HepG2 (cell line): ENCODE measurements at regions not wholly inside any gene's neighbourhood (a gene's known extent, or its start where the extent isn't known, plus 50 kb on each side); places are given as distances from the start of the nearest gene placed in this dataset.

Experiments used
- ATAC-seq: fragments of 200-7000 bp; cut with Tn5 transposase; 3 replicates; pipeline ENCODE4 v1.9.1; 2020; ENCODE audit warnings: mild to moderate bottlenecking, moderate library complexity
- BruUV-seq: library from RNA; stranded (reverse); fragments of 400-500 nt; replicated peaks from 2 replicates; lab custom pipeline; 2021; lab: Mats Ljungman, UMichigan
- CTCF ChIA-PET: fragments of 300-600 bp; formaldehyde crosslinking; extraction: SDS; loops from one replicate; lab custom pipeline; 2021; ENCODE audit warnings: low total read pairs, inconsistent platforms, low intra/inter-chr PET ratio; lab: Yijun Ruan, JAX
- POLR2A ChIA-PET: fragments of 350-600 bp; sonication (Branson Sonifier 250); formaldehyde crosslinking; loops from one replicate; lab custom pipeline; 2020; ENCODE audit warnings: antibody characterized with exemption, inconsistent platforms; lab: Yijun Ruan, JAX
- DNase-seq: peaks from one replicate; pipeline ENCODE4 v3.0.0-alpha.2; 2015; ENCODE audit warnings: low spot score
- FAIRE-seq: peaks from 3 replicates; lab custom pipeline; 2011; peaks lifted over from hg19 to GRCh38; lab: Jason Lieb, UNC
- H2AFZ ChIP-seq: one replicate; pipeline ENCODE4 v1.6.1; 2011; ENCODE audit warnings: low read length, inconsistent platforms
- H3K27ac ChIP-seq: fragments of 300-600 bp; 3 replicates; pipeline ENCODE4 v1.8.0; 2011; ENCODE audit warnings: mixed run types, mild to moderate bottlenecking, mixed read lengths, low read length, inconsistent platforms; ENCODE audit not compliant: insufficient read depth; ENCODE audit errors: extremely low read length
- H3K27me3 ChIP-seq, 2 experiments: fragments of 200-600 bp in 1 of 2; 2 replicates in 1 of 2; 3 replicates in 1 of 2; pipeline versions ENCODE4 v1.6.0 to v1.8.0; 2011; ENCODE audit warnings: low read length in 2 of 2, mild to moderate bottlenecking in 2 of 2, moderate library complexity in 2 of 2, inconsistent platforms in 1 of 2; ENCODE audit not compliant: insufficient read depth in 2 of 2, control insufficient read depth in 1 of 2
- H3K36me3 ChIP-seq, 2 experiments: fragments of 200-600 bp in 1 of 2; replicated peaks in 1 of 2; 2 replicates in 1 of 2; 3 replicates in 1 of 2; pipeline versions ENCODE4 v1.5.1 to v1.8.0; 2011; ENCODE audit warnings: low read length in 2 of 2, inconsistent platforms in 1 of 2; ENCODE audit not compliant: insufficient read depth in 2 of 2, control insufficient read depth in 1 of 2
- H3K4me1 ChIP-seq: 2 replicates; pipeline ENCODE4 v1.5.1; 2012; ENCODE audit warnings: low read length, inconsistent platforms; ENCODE audit not compliant: insufficient read depth
- H3K4me2 ChIP-seq: 2 replicates; pipeline ENCODE4 v1.6.0; 2011; ENCODE audit warnings: low read depth, low read length, inconsistent platforms
- H3K4me3 ChIP-seq, 3 experiments: fragments of 200-600 bp in 1 of 3; sonication (generic), shearing (Covaris generic) in 1 of 3; replicated peaks in 1 of 3; 2 replicates each; pipeline ENCODE4 v1.5.1; 2011 to 2016; ENCODE audit warnings: low read length in 3 of 3, inconsistent platforms in 2 of 3, low read depth in 2 of 3, mild to moderate bottlenecking in 2 of 3, control low read depth in 1 of 3, mixed read lengths in 1 of 3; ENCODE audit not compliant: insufficient read depth in 1 of 3
- H3K79me2 ChIP-seq: one replicate; pipeline ENCODE4 v1.6.1; 2011; ENCODE audit warnings: low read length, inconsistent platforms; ENCODE audit not compliant: insufficient read depth
- H3K9ac ChIP-seq: 2 replicates; pipeline ENCODE4 v1.6.0; 2011; ENCODE audit warnings: mild to moderate bottlenecking, low read depth, low read length, inconsistent platforms; ENCODE audit not compliant: insufficient read depth
- H3K9me3 ChIP-seq: 2 replicates; pipeline ENCODE4 v1.5.1; 2012; ENCODE audit warnings: mild to moderate bottlenecking, low read length
- H4K20me1 ChIP-seq: 2 replicates; pipeline ENCODE4 v1.6.0; 2011; ENCODE audit warnings: inconsistent platforms, mild to moderate bottlenecking, low read length, moderate library complexity; ENCODE audit not compliant: insufficient read depth
- BRF2 ChIP-seq: sonication (generic); formaldehyde crosslinking; IDR thresholded peaks from 2 replicates; pipeline ENCODE4 v1.8.1; 2022; ENCODE audit warnings: mild to moderate bottlenecking, missing genetic modification reagents
- KAT2B ChIP-seq: fragments of 150-350 bp; IDR thresholded peaks from 2 replicates; pipeline ENCODE4 v1.6.1; 2014; ENCODE audit warnings: low read depth, low read length, borderline replicate concordance
- KLF11 ChIP-seq: IDR thresholded peaks from 2 replicates; pipeline ENCODE4 v1.6.1; 2016; ENCODE audit warnings: missing compliant biosample characterization
- MED8 ChIP-seq: sonication (generic); formaldehyde crosslinking; IDR thresholded peaks from 2 replicates; pipeline ENCODE4 v1.8.1; 2023; ENCODE audit warnings: mild to moderate bottlenecking, missing genetic modification reagents; ENCODE audit not compliant: insufficient replicate concordance
- MLLT10 ChIP-seq: sonication (generic); formaldehyde crosslinking; IDR thresholded peaks from 2 replicates; pipeline ENCODE4 v1.4.0; 2020; ENCODE audit warnings: missing genetic modification reagents
- NFE2 ChIP-seq: sonication (generic); formaldehyde crosslinking; IDR thresholded peaks from 2 replicates; pipeline ENCODE4 v1.4.0; 2020; ENCODE audit warnings: missing genetic modification reagents
- PRPF4 ChIP-seq: fragments of 200-400 bp; formaldehyde crosslinking; IDR thresholded peaks from 2 replicates; pipeline ENCODE4 v1.6.1; 2016; ENCODE audit warnings: low read length, low read depth; ENCODE audit not compliant: poor library complexity, severe bottlenecking
- SAP130 ChIP-seq: IDR thresholded peaks from 2 replicates; pipeline ENCODE4 v1.6.1; 2016; ENCODE audit warnings: low read depth
- ZFP62 ChIP-seq: sonication (generic); formaldehyde crosslinking; IDR thresholded peaks from 2 replicates; pipeline ENCODE4 v1.4.0; 2020; ENCODE audit warnings: missing genetic modification reagents
- ZNF414 ChIP-seq: sonication (generic); formaldehyde crosslinking; IDR thresholded peaks from 2 replicates; pipeline ENCODE4 v1.5.0; 2020; ENCODE audit warnings: missing genetic modification reagents
- ZNF510 ChIP-seq: sonication (generic); formaldehyde crosslinking; IDR thresholded peaks from 2 replicates; pipeline ENCODE4 v1.4.0; 2020; ENCODE audit warnings: low read depth, mild to moderate bottlenecking, missing genetic modification reagents
- ZNF850 ChIP-seq: sonication (generic); formaldehyde crosslinking; conservative IDR thresholded peaks from 2 replicates; pipeline ENCODE4 v1.9.0; 2021; ENCODE audit warnings: mild to moderate bottlenecking, missing genetic modification reagents
- WGBS: methylation state at CpG from one replicate; pipeline ENCODE4 v1.1.6; 2017; ENCODE audit warnings: low lambda C conversion rate; 5-methylcytosine and 5-hydroxymethylcytosine counted together
- in situ Hi-C: cut with HindIII; loops from 2 replicates; pipeline ENCODE4 v1.10.0; 2017; ENCODE audit warnings: low pct_unique_long_range_greater_than_20kb; ENCODE audit not compliant: extremely low pct_ligation_motif_present
- intact Hi-C: fragments of 100-400 bp; cut with micrococcal nuclease; formaldehyde crosslinking; loops from one replicate; pipeline ENCODE4 v1.10.0; 2022; ENCODE audit not compliant: unreplicated experiment
- TF ChIP-seq, protein P1 (sequence below): sonication (generic); formaldehyde crosslinking; IDR thresholded peaks from 2 replicates; pipeline ENCODE4 v1.9.0; 2021; ENCODE audit warnings: missing genetic modification reagents, borderline replicate concordance
- TF ChIP-seq, protein P2 (sequence below): sonication (generic); formaldehyde crosslinking; IDR thresholded peaks from 2 replicates; pipeline ENCODE4 v1.4.0; 2020; ENCODE audit warnings: missing genetic modification reagents

GRCh38 chr12:58415716-58416115 is 474.3 kb downstream of the ATP23 start:
- intact Hi-C loops, result no loop called here
- no peaks in the 10 kb centered on the region for H4K20me1 ChIP-seq
- TF ChIP-seq NFE2 (CRISPR knock-in tag), result no peak
- TF ChIP-seq, all 625 proteins: peak for 0
- no peak for ATAC-seq
- Histone ChIP-seq H3K79me2 (no peaks in the 10 kb centered on the region), H3K27me3 (no peaks in the 10 kb centered on the region), H3K27ac (no peak overlapping the region), H3K4me1 (no peaks in the 10 kb centered on the region), H3K36me3 (no peaks in the 10 kb centered on the region), H2AFZ (no peak overlapping the region), H3K9ac (no peak overlapping the region), H3K4me2 (no peak overlapping the region), H3K9me3 (no peaks in the 10 kb centered on the region), H3K4me3 (no peak overlapping the region)
- CTCF ChIA-PET, result no interaction called here
- in situ Hi-C loops, result no loop called here
- BruUV-seq, result no TSS peak
- no peak for FAIRE-seq
- POLR2A ChIA-PET, result no interaction called here
- no peak for DNase-seq

GRCh38 chr12:58416236-58416635 is 474.9 kb downstream of the ATP23 start:
- Histone ChIP-seq H3K79me2 (no peaks in the 10 kb centered on the region), H3K9ac (no peak overlapping the region), H3K9me3 (no peaks in the 10 kb centered on the region), H3K36me3 (no peaks in the 10 kb centered on the region), H3K27me3 (no peaks in the 10 kb centered on the region), H3K4me1 (no peaks in the 10 kb centered on the region), H2AFZ (no peak overlapping the region), H3K4me2 (no peak overlapping the region), H3K27ac (no peak overlapping the region), H3K4me3 (no peak overlapping the region), H4K20me1 (no peaks in the 10 kb centered on the region)
- in situ Hi-C loops, result no loop called here
- DNase-seq (no peak), ATAC-seq (no peak), FAIRE-seq (no peak)
- POLR2A ChIA-PET, result no interaction called here
- CTCF ChIA-PET, result no interaction called here
- 19% methylated on average over 2 of the region's 2 CpGs for WGBS
- intact Hi-C loops, result no loop called here
- no TSS peak for BruUV-seq
- TF ChIP-seq MLLT10 (CRISPR knock-in tag) (no peak), SAP130 (CRISPR knock-in tag) (no peak), PRPF4 (no peak), ZNF850 (no peak), ZNF510 (CRISPR knock-in tag) (no peak), KAT2B (no peak), ZNF414 (CRISPR knock-in tag) (no peak), KLF11 (CRISPR knock-in tag) (no peak), MED8 (no peak), BRF2 (CRISPR knock-in tag) (no peak), ZFP62 (CRISPR knock-in tag) (no peak)
- TF ChIP-seq, protein P1, sequence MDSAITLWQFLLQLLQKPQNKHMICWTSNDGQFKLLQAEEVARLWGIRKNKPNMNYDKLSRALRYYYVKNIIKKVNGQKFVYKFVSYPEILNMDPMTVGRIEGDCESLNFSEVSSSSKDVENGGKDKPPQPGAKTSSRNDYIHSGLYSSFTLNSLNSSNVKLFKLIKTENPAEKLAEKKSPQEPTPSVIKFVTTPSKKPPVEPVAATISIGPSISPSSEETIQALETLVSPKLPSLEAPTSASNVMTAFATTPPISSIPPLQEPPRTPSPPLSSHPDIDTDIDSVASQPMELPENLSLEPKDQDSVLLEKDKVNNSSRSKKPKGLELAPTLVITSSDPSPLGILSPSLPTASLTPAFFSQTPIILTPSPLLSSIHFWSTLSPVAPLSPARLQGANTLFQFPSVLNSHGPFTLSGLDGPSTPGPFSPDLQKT, result no peak
- TF ChIP-seq, protein P2, sequence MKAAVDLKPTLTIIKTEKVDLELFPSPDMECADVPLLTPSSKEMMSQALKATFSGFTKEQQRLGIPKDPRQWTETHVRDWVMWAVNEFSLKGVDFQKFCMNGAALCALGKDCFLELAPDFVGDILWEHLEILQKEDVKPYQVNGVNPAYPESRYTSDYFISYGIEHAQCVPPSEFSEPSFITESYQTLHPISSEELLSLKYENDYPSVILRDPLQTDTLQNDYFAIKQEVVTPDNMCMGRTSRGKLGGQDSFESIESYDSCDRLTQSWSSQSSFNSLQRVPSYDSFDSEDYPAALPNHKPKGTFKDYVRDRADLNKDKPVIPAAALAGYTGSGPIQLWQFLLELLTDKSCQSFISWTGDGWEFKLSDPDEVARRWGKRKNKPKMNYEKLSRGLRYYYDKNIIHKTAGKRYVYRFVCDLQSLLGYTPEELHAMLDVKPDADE (CRISPR knock-in tag), result no peak
